ENCODE measurements at regions not wholly inside any gene's neighbourhood (a gene's known extent, or its start where the extent isn't known, plus 50 kb on each side); places are given as distances from the start of the nearest gene placed in this dataset.

GRCh38 chr10:107492389-107492788, 327.9 kb upstream of the SORCS1 start:
- no peaks in the 10 kb centered on the region for H3K36me3 ChIP-seq
- TF ChIP-seq CTCF (IDR thresholded peaks at IDR 0.05), result no peak
- H3K27ac ChIP-seq, result no peak overlapping the region
- H3K27me3 ChIP-seq (replicated peaks; ENCODE audit: insufficient read depth), result no peaks in the 10 kb centered on the region
- no peak overlapping the region for H3K4me3 ChIP-seq
- no peak for ATAC-seq (ENCODE audit: insufficient number of reproducible peaks, low FRiP score, low read depth)
- no peaks in the 10 kb centered on the region for H3K4me1 ChIP-seq (ENCODE audit: control insufficient read depth in 1 of 2, low read depth in 2 of 2)
- DNase-seq (ENCODE audit: low spot score), result no peak
- H3K9me3 ChIP-seq, result no peaks in the 10 kb centered on the region

- Histone ChIP-seq H3K27ac (no peak overlapping the region), H3K4me3 (no peak overlapping the region), H3K36me3 (no peaks in the 10 kb centered on the region), H3K9me3 (no peaks in the 10 kb centered on the region), H3K4me1 (ENCODE audit: control insufficient read depth in 1 of 2, low read depth in 2 of 2) (no peaks in the 10 kb centered on the region), H3K27me3 (replicated peaks; ENCODE audit: insufficient read depth) (no peaks in the 10 kb centered on the region)
- DNase-seq (ENCODE audit: low spot score) (no peak), ATAC-seq (ENCODE audit: insufficient number of reproducible peaks, low FRiP score, low read depth) (no peak)
- no peak for TF ChIP-seq CTCF (IDR thresholded peaks at IDR 0.05)
Observed at GRCh38 chr10:107490389-107490788, 325.9 kb upstream of the SORCS1 start.

GRCh38 chr10:107487284-107487683, 322.8 kb upstream of the SORCS1 start:
- ATAC-seq (ENCODE audit: insufficient number of reproducible peaks, low FRiP score, low read depth), result no peak
- no peaks in the 10 kb centered on the region for H3K4me1 ChIP-seq (ENCODE audit: control insufficient read depth in 1 of 2, low read depth in 2 of 2)
- H3K27me3 ChIP-seq (replicated peaks; ENCODE audit: insufficient read depth), result no peaks in the 10 kb centered on the region
- no peaks in the 10 kb centered on the region for H3K9me3 ChIP-seq
- no peaks in the 10 kb centered on the region for H3K36me3 ChIP-seq
- no peak overlapping the region for H3K4me3 ChIP-seq
- DNase-seq (ENCODE audit: low spot score), result no peak
- H3K27ac ChIP-seq, result no peak overlapping the region
- TF ChIP-seq CTCF (IDR thresholded peaks at IDR 0.05), result no peak

GRCh38 chr10:107485019-107485418, 320.5 kb upstream of the SORCS1 start:
- H3K27me3 ChIP-seq (replicated peaks; ENCODE audit: insufficient read depth), result no peaks in the 10 kb centered on the region
- no peaks in the 10 kb centered on the region for H3K9me3 ChIP-seq
- H3K4me1 ChIP-seq (ENCODE audit: control insufficient read depth in 1 of 2, low read depth in 2 of 2), result no peaks in the 10 kb centered on the region
- no peak for TF ChIP-seq CTCF (IDR thresholded peaks at IDR 0.05)
- no peaks in the 10 kb centered on the region for H3K36me3 ChIP-seq
- DNase-seq (ENCODE audit: low spot score) (no peak), ATAC-seq (ENCODE audit: insufficient number of reproducible peaks, low FRiP score, low read depth) (no peak)
- H3K27ac ChIP-seq, result no peak overlapping the region
- no peak overlapping the region for H3K4me3 ChIP-seq

- Histone ChIP-seq H3K9me3 (no peaks in the 10 kb centered on the region), H3K4me1 (ENCODE audit: control insufficient read depth in 1 of 2, low read depth in 2 of 2) (no peaks in the 10 kb centered on the region), H3K27ac (no peak overlapping the region), H3K4me3 (no peak overlapping the region), H3K27me3 (replicated peaks; ENCODE audit: insufficient read depth) (no peaks in the 10 kb centered on the region), H3K36me3 (no peaks in the 10 kb centered on the region)
- DNase-seq (ENCODE audit: low spot score), result no peak
- no peak for TF ChIP-seq CTCF (IDR thresholded peaks at IDR 0.05)
- ATAC-seq (ENCODE audit: insufficient number of reproducible peaks, low FRiP score, low read depth), result no peak
Observed at GRCh38 chr10:107481881-107482280, 317.4 kb upstream of the SORCS1 start.
